GM19043 (cell line): ENCODE measurements at regions not wholly inside any gene's neighbourhood (a gene's known extent, or its start where the extent isn't known, plus 50 kb on each side); places are given as distances from the start of the nearest gene placed in this dataset.
"Not testable (repeated sequence)": the region's sequence is repeated elsewhere in the genome, so short reads cannot be mapped to it uniquely, and the experiment has no call there.

ENCODE experiments used
- ATAC-seq: cut with Tn5 transposase; IDR thresholded peaks from one replicate; pipeline ENCODE4 v1.9.1; 2021; ENCODE audit warnings: low read depth; ENCODE audit not compliant: unreplicated experiment

DNA sequence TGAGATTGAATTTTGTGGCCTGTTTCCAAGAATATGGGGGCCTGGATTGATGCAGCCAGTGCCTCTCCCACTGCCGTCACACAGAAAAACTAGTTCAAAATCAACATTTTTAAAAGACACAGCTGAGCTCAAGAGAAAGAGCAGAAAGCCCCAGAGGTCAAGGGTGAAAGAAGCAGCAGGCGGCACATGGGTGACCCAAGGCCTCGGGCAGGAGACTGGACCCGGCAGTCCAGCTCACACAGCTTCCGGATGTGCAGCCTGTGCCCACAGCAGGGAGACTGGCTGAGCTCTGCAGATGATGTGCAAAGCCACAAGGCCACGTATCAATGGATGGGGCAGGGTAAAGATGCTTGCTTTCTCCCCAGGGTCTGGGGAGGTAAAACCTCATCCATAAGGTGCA, 50.4 kb upstream of the RNF32 start:
- ATAC-seq: no peak

DNA sequence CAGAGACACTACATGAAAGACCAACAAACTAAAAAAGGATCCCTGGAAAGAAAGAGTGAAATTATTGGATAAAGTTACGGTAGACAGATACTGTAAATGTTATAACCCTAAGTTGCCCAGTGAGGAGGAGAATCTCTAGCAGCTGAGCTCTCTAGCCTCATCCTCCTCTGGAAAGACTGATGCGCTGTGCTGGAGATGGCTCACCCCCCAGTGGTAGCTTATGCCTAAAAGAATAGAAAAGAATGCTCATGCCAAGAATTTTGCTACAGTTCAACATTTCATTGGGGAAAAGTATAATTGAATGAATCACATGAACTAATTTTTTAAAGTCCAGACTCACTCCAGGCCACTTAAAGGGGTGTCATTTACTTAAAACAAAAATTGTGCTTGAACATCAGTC, 50.8 kb upstream of the RNF32 start:
- no peak for ATAC-seq

DNA sequence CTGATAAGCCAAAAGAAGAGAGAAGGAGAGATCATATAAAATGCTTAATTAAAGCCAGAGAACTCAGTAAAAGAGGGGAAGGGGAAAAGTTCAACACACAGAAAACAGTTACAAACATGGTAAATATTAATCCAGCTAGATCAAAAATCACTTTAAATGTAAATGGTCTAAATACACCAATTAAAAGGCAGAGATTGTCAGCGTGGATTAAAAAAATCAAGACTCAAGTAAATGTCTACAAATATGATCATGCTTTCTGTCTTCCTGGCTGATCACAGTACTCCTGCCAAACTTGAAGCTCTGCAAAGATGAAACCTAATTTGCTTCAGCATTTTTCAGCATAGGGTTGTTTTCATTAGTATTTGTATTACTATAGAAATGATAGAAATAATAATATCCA, 54.6 kb upstream of the RNF32 start:
- no peak for ATAC-seq

DNA sequence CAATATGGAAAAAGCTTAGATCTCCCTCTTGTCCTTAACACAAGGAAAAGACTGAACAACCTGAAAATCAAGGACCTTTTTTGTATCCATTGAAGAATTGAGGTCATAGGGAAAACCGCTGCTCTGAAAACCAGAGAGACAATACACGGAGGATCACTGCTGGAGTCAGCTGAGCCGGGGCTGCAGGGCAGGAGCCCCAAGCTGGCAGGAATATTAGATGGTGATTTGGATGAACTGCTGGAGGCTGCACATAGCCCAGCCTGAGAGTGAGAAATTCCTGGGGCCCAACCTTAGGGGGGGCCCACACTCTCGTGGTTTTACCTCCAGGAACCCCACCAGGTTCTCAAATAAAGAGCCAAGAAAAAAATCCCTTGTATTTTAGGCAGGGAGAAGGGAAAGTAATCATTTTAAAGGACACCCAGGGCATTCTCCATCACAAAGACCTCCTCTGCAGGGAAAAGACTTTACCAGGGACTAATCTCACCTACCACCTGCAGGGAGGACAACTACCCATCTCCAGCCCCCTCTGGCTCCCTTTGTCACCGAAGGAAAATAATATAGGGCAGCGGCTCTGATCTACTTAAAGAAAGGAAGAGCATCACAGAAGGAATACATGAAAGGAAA, 55.4 kb upstream of the RNF32 start:
- no peak for ATAC-seq

DNA sequence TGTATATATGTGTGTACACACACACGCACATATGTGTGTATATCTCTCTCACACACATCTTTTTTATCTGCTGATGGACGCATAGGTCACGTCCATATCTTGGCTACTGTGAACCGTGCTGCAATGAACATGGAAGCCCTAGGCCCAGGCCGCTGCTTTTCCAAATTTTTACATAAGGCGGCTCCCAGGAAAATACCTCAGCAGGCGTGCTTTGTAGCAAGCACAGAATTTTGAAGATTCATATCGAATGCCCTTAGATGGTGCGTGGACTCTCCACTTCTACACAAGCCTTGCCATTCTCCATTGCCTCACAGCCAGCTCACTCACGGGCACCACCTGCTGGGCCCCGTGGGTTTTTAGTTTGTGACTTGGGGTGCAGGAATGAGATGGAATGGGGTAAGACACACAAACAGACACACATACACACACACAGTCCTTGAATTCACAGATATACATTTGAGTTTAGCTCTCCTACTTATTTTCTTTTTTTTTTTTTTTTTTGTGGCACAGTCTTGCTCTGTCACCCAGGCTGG, 57.9 kb upstream of the RNF32 start:
- ATAC-seq: no peak

DNA sequence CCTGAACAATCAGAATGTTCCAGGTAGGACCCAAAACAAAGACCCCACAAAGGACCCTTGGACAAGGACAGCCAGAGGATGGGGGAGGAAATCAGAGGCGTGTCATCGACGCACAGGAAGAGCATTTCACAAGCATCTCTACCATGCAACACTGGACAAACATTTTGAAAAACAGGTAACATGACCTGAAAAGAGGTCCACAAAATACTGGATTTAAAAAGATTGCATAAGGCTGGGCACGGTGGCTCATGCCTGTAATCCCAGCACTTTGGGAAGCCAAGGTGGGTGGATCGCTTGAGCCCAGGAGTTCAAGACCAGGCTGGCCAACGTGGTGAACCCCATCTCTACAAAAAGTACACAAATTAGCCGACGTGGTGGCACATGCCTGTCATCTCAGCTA, 60.5 kb upstream of the RNF32 start:
- no peak for ATAC-seq

DNA sequence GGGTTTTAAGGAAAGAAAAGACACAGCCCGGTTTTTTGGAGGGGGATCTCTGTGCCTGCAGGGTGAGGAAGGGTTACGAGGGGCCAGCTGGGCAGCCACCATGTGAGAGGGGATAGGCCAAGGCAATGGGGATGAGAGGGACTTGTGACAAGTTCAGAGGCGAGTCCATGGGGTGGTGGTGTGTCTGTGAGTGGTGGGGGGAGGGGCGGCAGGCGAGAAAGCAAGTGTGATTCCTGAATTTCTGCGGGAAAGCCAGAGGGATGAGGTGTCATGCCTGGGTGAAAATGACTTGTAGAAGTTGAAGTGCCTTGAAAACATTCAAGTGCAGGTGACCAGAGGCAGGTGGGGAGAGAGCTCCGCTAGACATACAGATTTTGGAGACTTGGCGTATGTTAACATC, 61.0 kb upstream of the RNF32 start:
- no peak for ATAC-seq

DNA sequence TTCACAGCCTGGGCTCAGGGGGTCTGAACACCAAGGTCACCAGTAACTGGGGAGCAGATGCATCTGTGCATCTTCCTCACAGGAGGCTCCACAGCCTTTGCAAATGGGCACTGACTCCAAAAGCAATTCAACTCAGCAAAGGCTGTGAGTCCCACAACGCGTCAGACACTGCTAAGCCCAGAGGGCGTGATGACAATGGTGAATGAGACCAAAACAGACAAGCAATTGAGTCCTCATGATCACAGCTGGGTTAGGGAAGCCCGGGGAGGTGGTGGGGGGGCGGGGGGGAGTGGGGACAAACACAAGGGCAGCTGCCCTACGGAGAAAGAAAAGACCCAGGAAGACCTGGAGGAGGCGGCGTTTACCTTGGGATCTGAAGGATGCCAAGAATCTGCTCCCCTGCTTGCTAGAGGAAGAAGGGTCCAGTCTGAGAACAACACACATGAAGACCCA, 61.6 kb upstream of the RNF32 start:
- no peak for ATAC-seq

DNA sequence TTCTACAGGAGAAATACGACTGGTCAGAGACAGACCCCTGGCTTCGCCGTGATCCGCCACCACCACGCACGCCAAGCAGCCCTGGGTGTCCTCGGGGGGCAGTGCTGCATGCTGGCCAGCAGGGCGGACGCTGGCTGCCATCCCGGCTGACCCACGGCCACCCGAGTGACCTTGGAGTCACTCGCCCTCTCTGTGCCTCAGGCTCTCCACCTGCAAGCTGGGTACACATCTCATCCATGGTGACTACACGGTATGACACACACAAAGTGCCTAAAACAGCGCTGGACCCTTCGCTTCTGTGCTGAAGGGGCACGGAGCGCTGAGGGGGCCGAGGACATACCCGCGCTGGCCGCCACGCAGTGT, 62.0 kb upstream of the RNF32 start:
- ATAC-seq: no peak

DNA sequence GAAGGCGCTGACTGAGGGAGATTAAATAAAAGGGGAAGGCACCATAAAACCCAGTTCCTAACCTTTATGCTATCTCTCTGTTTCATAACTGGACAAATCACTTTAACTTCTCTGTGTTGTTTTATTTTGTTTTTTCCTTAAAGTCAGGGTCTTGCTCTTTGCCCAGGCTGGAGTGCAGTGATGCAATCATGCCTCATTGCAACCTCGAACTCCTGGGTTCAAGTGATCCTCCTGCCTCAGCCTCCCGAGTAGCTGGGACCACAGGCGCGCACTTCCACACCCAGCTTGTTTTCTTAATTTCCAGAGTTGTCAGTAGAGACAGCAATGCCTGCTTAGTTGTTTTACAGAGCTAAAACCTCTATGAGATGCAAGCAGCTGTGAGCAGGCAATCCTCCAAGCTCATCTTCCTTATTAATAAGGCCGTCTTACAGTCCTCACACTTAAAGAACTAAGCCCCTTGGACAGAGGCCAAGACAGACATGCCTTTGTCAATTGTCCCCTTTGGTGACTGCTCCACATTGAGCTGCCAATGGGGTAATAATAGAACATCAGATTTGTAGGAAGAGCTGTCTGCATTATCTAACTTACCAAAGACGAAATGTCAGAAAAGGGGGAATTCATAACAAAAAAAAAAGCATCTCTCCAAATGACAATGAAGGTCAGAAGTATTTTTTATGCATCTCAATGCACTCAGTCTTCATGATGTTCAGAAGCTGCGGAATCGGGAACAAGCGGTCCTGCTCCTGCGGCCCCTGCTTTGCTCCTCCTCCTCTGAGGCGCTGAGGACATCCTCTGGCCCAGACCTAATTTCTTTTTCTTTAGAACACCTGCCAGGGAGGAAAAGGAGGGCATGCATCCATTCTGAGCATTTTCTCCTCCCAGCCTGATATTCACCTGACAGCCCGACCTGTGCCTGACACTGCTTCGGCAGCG, 62.7 kb upstream of the RNF32 start:
- ATAC-seq: no peak

DNA sequence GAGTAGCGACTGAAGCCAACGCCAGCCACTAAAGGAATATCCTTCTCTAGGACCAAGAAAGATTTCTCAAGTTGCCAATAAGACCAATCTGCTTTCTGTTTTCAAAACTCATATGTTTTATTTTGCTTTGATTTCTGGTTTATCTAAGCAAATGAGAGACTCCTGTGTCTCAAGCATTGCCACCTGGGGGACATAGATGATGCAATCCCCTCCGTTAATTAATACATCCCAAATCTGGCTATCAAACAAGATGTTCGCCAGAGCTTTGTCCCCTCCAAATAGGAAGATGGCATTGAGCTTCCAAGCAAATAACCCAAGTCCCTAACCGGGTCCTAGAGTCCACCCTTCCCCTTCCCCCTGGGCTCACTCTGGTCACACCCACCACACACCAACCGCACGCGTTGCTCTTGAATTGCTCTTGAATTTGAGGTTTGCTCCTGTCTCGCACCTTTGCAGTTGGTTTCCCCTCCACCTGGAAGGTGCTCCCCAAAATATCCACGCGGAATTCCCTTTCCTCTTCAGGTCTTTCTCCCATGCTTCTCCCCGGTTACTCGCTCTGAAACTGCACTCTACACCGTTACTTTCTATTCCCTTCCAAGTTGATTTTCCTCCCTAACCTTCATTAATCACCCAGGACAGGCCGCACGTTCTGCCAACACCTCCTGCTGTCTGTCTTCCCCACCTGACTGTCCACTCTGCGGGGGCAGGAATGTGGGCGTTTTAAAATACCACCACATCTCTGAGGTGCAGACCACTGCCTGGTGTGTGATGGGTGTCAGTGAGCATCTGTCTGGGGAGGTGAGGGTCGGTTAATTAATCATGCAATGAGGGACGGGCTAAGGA, 64.1 kb upstream of the RNF32 start:
- ATAC-seq: no peak

DNA sequence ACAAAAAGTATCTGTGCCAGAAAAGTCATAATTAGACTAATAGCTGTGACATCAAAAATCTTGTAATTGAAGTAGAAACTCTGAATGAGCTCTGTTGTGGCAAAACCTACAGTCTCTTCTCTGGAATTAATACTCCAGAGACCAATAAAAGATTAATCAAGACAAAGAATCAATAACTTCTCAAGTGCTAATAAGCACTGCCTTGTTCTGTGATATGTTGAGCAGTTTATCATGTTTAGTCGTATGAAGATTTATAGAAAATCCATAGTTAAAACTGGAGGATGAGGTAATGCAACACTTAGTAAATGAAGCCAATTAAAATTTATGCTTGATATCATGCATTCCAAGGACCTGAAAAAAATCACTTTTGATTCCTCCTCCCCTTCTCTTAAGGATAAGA, 72.3 kb upstream of the RNF32 start:
- no peak for ATAC-seq

DNA sequence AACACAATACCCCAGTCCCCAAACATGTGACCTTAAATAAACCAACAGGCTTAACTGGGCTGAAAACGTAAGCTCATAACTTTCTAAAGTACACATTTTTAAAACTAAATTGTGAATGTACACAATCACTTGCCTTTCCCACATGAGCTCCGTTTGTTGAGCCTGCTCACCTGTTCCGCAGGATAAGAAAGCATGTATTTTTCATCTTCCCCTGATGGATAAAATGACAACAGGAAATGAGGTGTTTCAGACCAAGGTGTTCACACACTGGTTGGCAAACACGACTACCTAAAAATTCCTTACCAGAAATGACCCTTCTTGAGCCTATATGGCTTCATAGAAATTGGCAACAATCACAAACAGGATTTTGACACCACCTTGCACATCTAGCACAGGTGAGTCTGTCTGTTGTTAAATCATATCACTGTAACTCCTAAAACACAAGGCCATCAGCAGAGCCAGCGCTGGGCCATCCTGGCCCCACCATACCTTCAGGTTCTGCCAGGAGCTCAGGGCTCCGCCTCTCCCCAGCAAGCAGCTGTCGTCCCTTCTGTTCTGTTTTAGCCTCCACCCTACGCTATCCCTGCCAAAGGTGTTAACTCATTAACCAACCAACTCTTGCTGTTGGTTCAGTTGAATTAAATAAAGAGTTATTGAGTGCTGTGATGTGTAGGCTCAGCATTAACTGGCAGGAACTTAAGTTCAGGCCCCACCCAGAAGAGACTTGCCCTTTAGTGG, 73.6 kb upstream of the RNF32 start:
- ATAC-seq: no peak

DNA sequence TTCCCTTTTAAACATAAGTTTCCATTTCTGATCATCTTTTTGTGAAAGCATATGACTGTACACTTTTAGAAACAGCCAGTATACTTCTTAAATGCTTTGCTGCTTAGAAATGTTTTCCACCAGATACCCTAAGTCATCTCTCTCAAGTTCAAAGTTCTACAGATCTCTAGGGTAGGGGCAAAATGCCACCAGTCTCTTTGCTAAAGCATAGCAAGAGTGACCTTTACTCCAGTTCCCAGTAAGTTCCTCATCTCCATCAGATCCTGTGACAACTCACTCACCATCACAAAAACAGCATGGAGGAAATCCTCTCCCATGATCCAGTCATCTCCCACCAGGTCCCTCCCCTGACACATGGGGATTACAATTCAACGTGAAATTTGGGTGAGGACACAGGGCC, 75.6 kb upstream of the RNF32 start:
- not testable (repeated sequence) for ATAC-seq

DNA sequence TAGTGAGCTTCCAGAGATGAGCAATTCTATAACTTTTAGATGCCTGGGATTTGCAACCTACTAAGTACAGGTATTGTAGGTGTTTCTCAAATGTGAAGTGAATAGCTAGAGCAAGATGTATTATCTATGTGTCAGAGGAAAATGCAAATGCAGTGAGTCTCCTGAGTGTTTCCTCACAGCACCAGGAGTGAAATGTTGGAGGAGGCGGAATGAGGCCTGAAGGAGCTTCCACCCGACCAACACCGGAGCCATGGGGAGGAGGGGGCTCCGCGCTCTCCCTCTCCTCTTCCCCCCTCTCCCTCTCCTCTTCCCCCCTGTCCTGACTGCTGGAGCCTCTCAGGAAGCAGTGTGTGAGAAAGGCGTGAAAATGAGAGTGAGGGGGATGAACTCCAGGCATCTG, 79.9 kb upstream of the RNF32 start:
- ATAC-seq: no peak

DNA sequence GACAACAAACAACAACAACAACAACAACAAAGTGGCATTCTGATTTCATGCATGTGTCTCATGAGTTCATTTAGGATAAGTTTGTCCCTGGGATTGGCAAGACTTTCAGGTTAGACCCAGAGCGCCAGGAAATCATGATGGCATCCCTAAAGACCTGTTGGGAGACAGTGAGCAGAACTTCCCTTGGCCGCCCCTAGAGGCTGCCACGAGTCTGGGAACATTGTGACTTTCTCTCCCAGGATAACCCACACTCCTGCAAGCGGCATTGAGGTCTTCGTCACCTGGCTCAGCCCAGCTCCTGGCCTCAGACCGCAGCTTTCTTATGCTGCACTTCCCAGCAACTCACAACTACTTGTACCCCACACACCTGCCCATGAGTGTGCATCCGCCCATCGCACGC, 80.5 kb upstream of the RNF32 start:
- ATAC-seq: no peak

DNA sequence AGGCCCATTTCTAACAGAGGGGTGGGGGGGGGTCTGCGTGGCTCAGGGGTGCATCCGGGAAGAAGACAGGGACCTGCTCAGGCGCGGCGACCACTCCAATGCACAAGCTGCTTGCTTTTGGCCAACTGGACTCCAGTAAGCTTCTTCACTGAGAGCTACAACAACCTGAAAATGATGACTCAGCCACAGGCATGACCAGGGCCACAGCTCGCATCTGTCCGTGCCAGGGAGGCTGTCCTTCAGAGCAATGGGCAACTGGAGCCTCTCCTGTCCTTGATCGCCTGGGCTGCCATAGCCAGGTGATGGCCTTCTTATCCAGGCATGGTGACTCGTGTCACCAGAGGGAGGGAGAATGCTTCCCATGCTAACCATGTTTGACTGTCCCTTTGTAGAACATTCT, 81.6 kb upstream of the RNF32 start:
- no peak for ATAC-seq

DNA sequence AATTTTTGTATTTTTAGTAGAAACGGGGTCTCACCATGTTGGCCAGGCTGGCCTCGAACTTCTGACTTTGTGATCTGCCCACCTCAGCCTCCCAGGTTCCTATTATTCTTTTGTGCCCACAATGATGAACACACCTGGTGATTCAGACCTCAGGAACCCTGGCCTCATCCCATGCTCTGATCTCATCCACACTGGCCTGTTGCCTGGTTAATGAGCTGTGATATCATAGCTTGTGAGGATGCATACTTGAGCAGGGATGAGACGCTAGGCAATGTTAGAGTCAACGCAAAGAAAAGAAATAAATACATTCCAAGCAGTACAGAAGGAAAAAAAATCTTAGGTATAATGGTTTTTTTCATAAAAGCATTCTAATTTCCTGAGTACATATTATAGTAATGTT, 82.4 kb upstream of the RNF32 start:
- ATAC-seq: no peak

DNA sequence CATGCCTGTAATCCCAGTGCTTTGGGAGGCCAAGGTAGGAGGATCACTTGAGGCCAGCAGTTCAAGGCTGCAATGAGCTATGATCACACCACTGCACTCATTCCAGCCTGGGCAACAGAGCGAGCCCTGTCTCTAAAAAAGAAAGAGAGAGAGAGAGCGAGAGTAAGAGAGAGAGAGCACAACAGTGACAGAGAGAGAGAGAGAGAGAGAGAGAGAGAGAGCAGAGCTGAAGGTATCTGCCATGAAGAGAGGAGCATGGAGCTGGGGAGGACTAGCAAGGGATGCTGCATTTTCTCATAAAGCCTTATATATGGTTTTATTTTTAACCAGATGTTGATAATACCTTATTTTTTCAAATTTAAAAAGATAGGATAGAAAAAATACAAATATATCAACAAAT, 84.5 kb upstream of the RNF32 start:
- ATAC-seq: no peak

DNA sequence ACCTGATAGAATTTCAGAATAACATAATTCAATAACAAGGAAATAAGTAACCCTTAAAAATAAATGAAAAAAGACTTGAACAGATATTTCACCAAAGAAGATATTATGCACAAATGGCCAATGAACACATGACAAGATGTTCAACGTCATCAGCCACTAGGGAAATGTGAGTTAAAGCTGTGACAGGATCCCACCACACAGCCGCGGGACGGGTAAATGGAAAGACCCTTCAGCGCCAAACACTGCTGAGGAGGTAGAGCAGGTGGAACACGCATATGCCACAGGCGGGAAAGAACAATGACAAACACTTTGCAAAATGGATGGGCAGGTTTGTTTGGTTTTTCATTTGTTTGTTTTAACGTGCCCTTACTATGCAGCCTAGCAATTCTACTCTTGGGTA, 86.1 kb upstream of the RNF32 start:
- ATAC-seq: no peak
